ENCODE measurements at regions not wholly inside any gene's neighbourhood (a gene's known extent, or its start where the extent isn't known, plus 50 kb on each side); places are given as distances from the start of the nearest gene placed in this dataset.

DNA sequence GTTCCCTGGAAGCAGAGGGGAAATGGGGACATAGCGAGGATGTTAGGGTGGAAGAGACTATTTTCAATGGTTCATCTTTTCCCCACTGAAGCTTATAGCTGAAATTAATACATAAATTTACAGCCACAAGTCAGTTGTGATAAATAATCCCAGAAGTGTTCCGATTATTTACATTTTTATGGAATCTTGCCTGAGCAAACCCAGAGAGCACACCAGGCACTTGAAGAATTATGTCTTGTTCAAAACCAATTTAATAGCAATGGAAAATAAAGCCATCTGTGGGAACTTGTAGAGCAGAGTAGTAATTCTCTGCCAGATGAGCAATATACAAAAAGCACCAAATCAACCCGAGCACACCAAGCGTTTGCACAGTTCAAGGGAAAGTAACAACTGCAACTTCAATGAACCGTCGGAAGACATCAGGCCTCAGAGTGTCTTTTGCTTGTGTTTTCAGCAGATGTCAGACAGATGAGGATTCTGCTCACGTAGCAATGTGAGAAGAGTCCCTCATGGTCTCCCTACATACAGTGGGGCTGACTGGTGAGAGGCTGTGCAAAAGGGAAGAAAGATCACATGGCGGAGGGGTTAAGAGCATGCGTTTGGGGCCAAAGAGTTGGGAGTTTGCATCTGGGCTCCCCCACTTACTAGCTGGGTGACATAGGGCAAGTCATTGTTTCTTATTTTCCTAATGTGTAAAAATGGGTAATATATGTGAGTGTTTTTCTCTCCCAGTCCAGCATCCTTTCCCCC lies 148.7 kb upstream of the HS3ST2 start:
- Mint-ChIP-seq H3K36me3 (ENCODE audit: insufficient read depth, unreplicated experiment) (no peaks in the 10 kb centered on the region), H3K9me3 (ENCODE audit: unreplicated experiment) (no peaks in the 10 kb centered on the region), H3K27me3 (ENCODE audit: insufficient read depth, unreplicated experiment) (no peaks in the 10 kb centered on the region), H3K4me3 (ENCODE audit: unreplicated experiment) (no peak overlapping the region), H3K4me1 (ENCODE audit: low read depth, unreplicated experiment) (no peaks in the 10 kb centered on the region), H3K27ac (ENCODE audit: unreplicated experiment) (no peak overlapping the region)
- no TSS peak for BruUV-seq (replicated peaks)
- H3K4me3 ChIP-seq (ENCODE audit: low read depth, low read length): no peak overlapping the region
- peaks cover 8% of the 10 kb centered on the region; the same call in 1 of the 2 replicates for H3K9me3 ChIP-seq
- H3K4me1 ChIP-seq: no peaks in the 10 kb centered on the region
- H3K36me3 ChIP-seq (ENCODE audit: control insufficient read depth, insufficient read depth, low read length): no peaks in the 10 kb centered on the region
- ChIA-PET POLR2A (no interaction called here), CTCF (no interaction called here)
- TF ChIP-seq, protein P1, sequence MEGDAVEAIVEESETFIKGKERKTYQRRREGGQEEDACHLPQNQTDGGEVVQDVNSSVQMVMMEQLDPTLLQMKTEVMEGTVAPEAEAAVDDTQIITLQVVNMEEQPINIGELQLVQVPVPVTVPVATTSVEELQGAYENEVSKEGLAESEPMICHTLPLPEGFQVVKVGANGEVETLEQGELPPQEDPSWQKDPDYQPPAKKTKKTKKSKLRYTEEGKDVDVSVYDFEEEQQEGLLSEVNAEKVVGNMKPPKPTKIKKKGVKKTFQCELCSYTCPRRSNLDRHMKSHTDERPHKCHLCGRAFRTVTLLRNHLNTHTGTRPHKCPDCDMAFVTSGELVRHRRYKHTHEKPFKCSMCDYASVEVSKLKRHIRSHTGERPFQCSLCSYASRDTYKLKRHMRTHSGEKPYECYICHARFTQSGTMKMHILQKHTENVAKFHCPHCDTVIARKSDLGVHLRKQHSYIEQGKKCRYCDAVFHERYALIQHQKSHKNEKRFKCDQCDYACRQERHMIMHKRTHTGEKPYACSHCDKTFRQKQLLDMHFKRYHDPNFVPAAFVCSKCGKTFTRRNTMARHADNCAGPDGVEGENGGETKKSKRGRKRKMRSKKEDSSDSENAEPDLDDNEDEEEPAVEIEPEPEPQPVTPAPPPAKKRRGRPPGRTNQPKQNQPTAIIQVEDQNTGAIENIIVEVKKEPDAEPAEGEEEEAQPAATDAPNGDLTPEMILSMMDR (IDR thresholded peaks at IDR 0.05; ENCODE audit: insufficient read depth in 1 of 2, low read depth in 1 of 2, low read length in 1 of 2, severe bottlenecking in 1 of 2, unreplicated experiment in 1 of 2): no peak
- 0 out of 2 replicates have a peak, but pooled peaks cover 1% of the 10 kb centered on the region for H3K27me3 ChIP-seq (replicated peaks; ENCODE audit: control insufficient read depth, insufficient read depth, low read length)
- DNase-seq: no peak
- intact Hi-C loops (cut with micrococcal nuclease; ENCODE audit: unreplicated experiment): no loop called here

DNA sequence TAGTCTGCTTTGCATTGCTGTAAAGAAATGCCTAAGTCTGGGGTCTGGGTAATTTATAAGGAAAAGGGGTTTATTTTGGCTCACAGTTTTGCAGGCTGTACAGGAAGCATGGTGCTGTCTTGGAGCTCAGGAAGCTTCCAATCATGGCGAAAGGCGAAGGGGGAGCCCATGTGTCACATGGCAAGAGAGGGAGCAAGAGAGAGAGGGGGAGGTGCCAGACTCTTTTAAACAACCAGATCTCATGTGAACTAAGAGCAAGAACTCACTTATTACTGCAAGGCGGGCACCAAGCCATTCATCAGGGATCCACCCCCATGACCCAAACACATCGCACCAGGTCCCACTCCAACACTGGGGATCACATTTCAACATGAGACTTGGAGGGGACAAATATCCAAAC lies 148.2 kb upstream of the HS3ST2 start:
- no peak for DNase-seq
- H3K36me3 ChIP-seq (ENCODE audit: control insufficient read depth, insufficient read depth, low read length): no peaks in the 10 kb centered on the region
- TF ChIP-seq, protein P1 (IDR thresholded peaks at IDR 0.05; ENCODE audit: insufficient read depth in 1 of 2, low read depth in 1 of 2, low read length in 1 of 2, severe bottlenecking in 1 of 2, unreplicated experiment in 1 of 2): no peak
- peaks cover 8% of the 10 kb centered on the region; the same call in 1 of the 2 replicates for H3K9me3 ChIP-seq
- CTCF ChIA-PET: no interaction called here
- Mint-ChIP-seq H3K9me3 (ENCODE audit: unreplicated experiment) (no peaks in the 10 kb centered on the region), H3K27me3 (ENCODE audit: insufficient read depth, unreplicated experiment) (no peaks in the 10 kb centered on the region), H3K4me3 (ENCODE audit: unreplicated experiment) (no peak overlapping the region), H3K4me1 (ENCODE audit: low read depth, unreplicated experiment) (no peaks in the 10 kb centered on the region), H3K27ac (ENCODE audit: unreplicated experiment) (no peak overlapping the region), H3K36me3 (ENCODE audit: insufficient read depth, unreplicated experiment) (no peaks in the 10 kb centered on the region)
- BruUV-seq (replicated peaks): no TSS peak
- intact Hi-C loops (cut with micrococcal nuclease; ENCODE audit: unreplicated experiment): no loop called here
- H3K27me3 ChIP-seq (replicated peaks; ENCODE audit: control insufficient read depth, insufficient read depth, low read length): 0 out of 2 replicates have a peak, but pooled peaks cover 1% of the 10 kb centered on the region
- POLR2A ChIA-PET: no interaction called here
- no peaks in the 10 kb centered on the region for H3K4me1 ChIP-seq
- H3K4me3 ChIP-seq (ENCODE audit: low read depth, low read length): no peak overlapping the region

DNA sequence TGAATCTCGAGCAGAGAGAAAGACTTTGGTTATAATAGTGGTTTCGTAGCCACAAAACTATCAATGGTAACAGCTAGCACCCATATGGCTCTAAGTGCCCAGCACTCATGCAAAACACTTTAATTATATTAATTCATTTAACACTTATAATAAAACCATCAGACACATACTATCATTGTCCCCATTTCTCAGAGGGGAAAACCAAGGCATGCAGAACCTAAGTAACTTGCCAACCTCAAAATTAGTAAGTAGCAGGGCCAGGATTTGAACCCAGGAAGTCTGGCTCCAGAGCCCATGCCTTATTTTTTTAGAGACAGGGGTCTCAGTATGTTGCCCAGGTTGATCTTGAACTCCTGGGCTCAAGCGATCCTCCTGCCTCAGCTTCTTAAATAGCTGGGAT lies 145.6 kb upstream of the HS3ST2 start:
- no peaks in the 10 kb centered on the region for H3K9me3 ChIP-seq
- H3K4me1 ChIP-seq: no peaks in the 10 kb centered on the region
- no peaks in the 10 kb centered on the region for H3K4me1 Mint-ChIP-seq (ENCODE audit: low read depth, unreplicated experiment)
- no peaks in the 10 kb centered on the region for H3K9me3 Mint-ChIP-seq (ENCODE audit: unreplicated experiment)
- no peak for DNase-seq
- ChIA-PET CTCF (interaction anchor here (0.7 kb wide), 1 partner anchor 572 kb away, joined by 4 read pairs; no protein-coding TSS in a partner anchor), POLR2A (no interaction called here)
- no peak overlapping the region for H3K4me3 ChIP-seq (ENCODE audit: low read depth, low read length)
- H3K27me3 ChIP-seq (replicated peaks; ENCODE audit: control insufficient read depth, insufficient read depth, low read length): no peaks in the 10 kb centered on the region; the same call in 1 of the 2 replicates
- intact Hi-C loops (cut with micrococcal nuclease; ENCODE audit: unreplicated experiment): no loop called here
- H3K4me3 Mint-ChIP-seq (ENCODE audit: unreplicated experiment): no peak overlapping the region
- H3K36me3 Mint-ChIP-seq (ENCODE audit: insufficient read depth, unreplicated experiment): no peaks in the 10 kb centered on the region
- BruUV-seq (replicated peaks): no TSS peak
- no peaks in the 10 kb centered on the region for H3K27me3 Mint-ChIP-seq (ENCODE audit: insufficient read depth, unreplicated experiment)
- TF ChIP-seq, protein P1 (IDR thresholded peaks at IDR 0.05; ENCODE audit: insufficient read depth in 1 of 2, low read depth in 1 of 2, low read length in 1 of 2, severe bottlenecking in 1 of 2, unreplicated experiment in 1 of 2): no peak
- H3K36me3 ChIP-seq (ENCODE audit: control insufficient read depth, insufficient read depth, low read length): no peaks in the 10 kb centered on the region
- no peak overlapping the region for H3K27ac Mint-ChIP-seq (ENCODE audit: unreplicated experiment)

All from Caco-2 (cell line).